Stimulated activated naive CD8-positive, alpha-beta T cell treated with anti-CD3 and anti-CD28 coated beads, Interleukin-15, Interleukin-2, amounts not matched to agents 100 U/mL and 50 U/mL, for 24 hours (primary cell): ENCODE measurements at regions not wholly inside any gene's neighbourhood (a gene's known extent, or its start where the extent isn't known, plus 50 kb on each side); places are given as distances from the start of the nearest gene placed in this dataset.
A peak's percentile ranks its signal among the peaks of the same experiment; 100 is the strongest.

Experiments
- ATAC-seq: fragments of 150-1000 bp; cut with Tn5 transposase; one replicate; pipeline ENCODE4 v1.10.0; 2021
- DNase-seq: peaks from one replicate; pipeline ENCODE4 v3.0.0; 2021

GRCh38 chr22:48836673-48837340 is 990.9 kb downstream of the BRD1 start:
- ATAC-seq = no peak
- no peak for DNase-seq

- ATAC-seq (no peak), DNase-seq (no peak)
These were observed 991.6 kb downstream of the BRD1 start for GRCh38 chr22:48835857-48836672.

GRCh38 chr22:48835364-48835763 is 992.3 kb downstream of the BRD1 start:
- no peak for DNase-seq
- ATAC-seq = no peak

- DNase-seq = no peak
- no peak for ATAC-seq
These were observed 993.3 kb downstream of the BRD1 start for GRCh38 chr22:48834404-48834803.

- ATAC-seq (peak; percentile 57), DNase-seq (no peak)
These were observed 995.1 kb downstream of the BRD1 start for GRCh38 chr22:48832592-48832991.

- ATAC-seq (no peak), DNase-seq (no peak)
These were observed 997.8 kb downstream of the BRD1 start for GRCh38 chr22:48829908-48830307.

- no peak for DNase-seq
- no peak for ATAC-seq
These were observed 999.0 kb downstream of the BRD1 start for GRCh38 chr22:48828688-48829087.

- ATAC-seq (no peak), DNase-seq (no peak)
These were observed 999.6 kb downstream of the BRD1 start for GRCh38 chr22:48827904-48828555.

- DNase-seq = no peak
- no peak for ATAC-seq
These were observed 1000.3 kb downstream of the BRD1 start for GRCh38 chr22:48827268-48827846.

- DNase-seq = no peak
- ATAC-seq = no peak
These were observed 1001.1 kb downstream of the BRD1 start for GRCh38 chr22:48826546-48826945.

- ATAC-seq (no peak), DNase-seq (no peak)
These were observed 1001.7 kb downstream of the BRD1 start for GRCh38 chr22:48825802-48826520.

GRCh38 chr22:48824712-48825651 is 1002.7 kb downstream of the BRD1 start:
- DNase-seq = no peak
- no peak for ATAC-seq

- ATAC-seq (no peak), DNase-seq (no peak)
These were observed 1003.7 kb downstream of the BRD1 start for GRCh38 chr22:48823941-48824340.

GRCh38 chr22:48822278-48823233 is 1005.1 kb downstream of the BRD1 start:
- DNase-seq = no peak
- no peak for ATAC-seq

- DNase-seq = no peak
- ATAC-seq = no peak
These were observed 1005.9 kb downstream of the BRD1 start for GRCh38 chr22:48821727-48822126.

- DNase-seq = no peak
- no peak for ATAC-seq
These were observed 1006.4 kb downstream of the BRD1 start for GRCh38 chr22:48821346-48821690.

GRCh38 chr22:48820481-48821345 is 1007.0 kb downstream of the BRD1 start:
- DNase-seq = no peak
- ATAC-seq = no peak

GRCh38 chr22:48819961-48820360 is 1007.7 kb downstream of the BRD1 start:
- ATAC-seq (no peak), DNase-seq (no peak)

- no peak for DNase-seq
- ATAC-seq = no peak
These were observed 1008.4 kb downstream of the BRD1 start for GRCh38 chr22:48819232-48819631.
